COR-L47 (cell line): ENCODE measurements at regions not wholly inside any gene's neighbourhood (a gene's known extent, or its start where the extent isn't known, plus 50 kb on each side); places are given as distances from the start of the nearest gene placed in this dataset.
"Not testable (repeated sequence)": the region's sequence is repeated elsewhere in the genome, so short reads cannot be mapped to it uniquely, and the experiment has no call there.

Source experiments
- DNase-seq: peaks from one replicate; lab custom pipeline; 2025; lab: John Stamatoyannopoulos, UW

- DNase-seq: no peak
Measured at GRCh38 chr6:27742833-27743573, 169.2 kb downstream of the OR2B2 start.

GRCh38 chr6:27739902-27740301 lies 172.3 kb downstream of the OR2B2 start:
- not testable (repeated sequence) for DNase-seq

GRCh38 chr6:27736686-27737085 lies 175.5 kb downstream of the OR2B2 start:
- DNase-seq: no peak

GRCh38 chr6:27728442-27728841 lies 183.8 kb downstream of the OR2B2 start:
- DNase-seq: no peak

- DNase-seq: no peak
Measured at GRCh38 chr6:27726619-27727023, 185.6 kb downstream of the OR2B2 start.

GRCh38 chr6:27720607-27721580 lies 191.3 kb downstream of the OR2B2 start:
- no peak for DNase-seq

- not testable (repeated sequence) for DNase-seq
Measured at GRCh38 chr6:27719039-27719438, 193.2 kb downstream of the OR2B2 start.

GRCh38 chr6:27706431-27706830 lies 205.8 kb downstream of the OR2B2 start:
- no peak for DNase-seq

GRCh38 chr6:27700337-27700736 lies 211.9 kb downstream of the OR2B2 start:
- DNase-seq: no peak

GRCh38 chr6:27694547-27694874 lies 217.7 kb downstream of the OR2B2 start:
- no peak for DNase-seq

GRCh38 chr6:27693766-27694546 lies 218.2 kb downstream of the OR2B2 start:
- DNase-seq: peak; percentile 22

- not testable (repeated sequence) for DNase-seq
Measured at GRCh38 chr6:27692133-27692532, 219.2 kb upstream of the ZNF184 start.

GRCh38 chr6:27688014-27688586 lies 215.2 kb upstream of the ZNF184 start:
- peak; percentile 83 for DNase-seq

GRCh38 chr6:27687154-27688013 lies 214.5 kb upstream of the ZNF184 start:
- peak; percentile 79 for DNase-seq

- no peak for DNase-seq
Measured at GRCh38 chr6:27685279-27685678, 212.4 kb upstream of the ZNF184 start.

- peak; percentile 35 for DNase-seq
Measured at GRCh38 chr6:27684264-27685211, 211.6 kb upstream of the ZNF184 start.

- DNase-seq: no peak
Measured at GRCh38 chr6:27679964-27680694, 207.2 kb upstream of the ZNF184 start.

- DNase-seq: no peak
Measured at GRCh38 chr6:27679308-27679963, 206.5 kb upstream of the ZNF184 start.

GRCh38 chr6:27678469-27678868 lies 205.6 kb upstream of the ZNF184 start:
- DNase-seq: no peak
